ENCODE measurements at regions not wholly inside any gene's neighbourhood (a gene's known extent, or its start where the extent isn't known, plus 50 kb on each side); places are given as distances from the start of the nearest gene placed in this dataset.
"Not testable (repeated sequence)": the region's sequence is repeated elsewhere in the genome, so short reads cannot be mapped to it uniquely, and the experiment has no call there.

- DNase-seq = no peak
- Histone ChIP-seq H3K36me3 (replicated peaks) (no peaks in the 10 kb centered on the region), H3K27me3 (replicated peaks) (no peaks in the 10 kb centered on the region), H3K4me3 (ENCODE audit: low read depth, low read length) (no peak overlapping the region), H3K27ac (no peak overlapping the region)
- TF ChIP-seq CTCF (IDR thresholded peaks at IDR 0.05; ENCODE audit: low read depth, low read length, missing control alignments) = no peak
- in situ Hi-C loops (cut with HindIII; ENCODE audit: low pct_ligation_motif_present, low sequenced_read_pairs) = no loop called here
Observed at GRCh38 chr7:52161483-52161882, 844.9 kb upstream of the COBL start.

GRCh38 chr7:52159421-52159820 lies 842.8 kb upstream of the COBL start:
- H3K27me3 ChIP-seq (replicated peaks); in situ Hi-C loops (cut with HindIII; ENCODE audit: low pct_ligation_motif_present, low sequenced_read_pairs); DNase-seq; H3K36me3 ChIP-seq (replicated peaks); H3K27ac ChIP-seq; H3K4me3 ChIP-seq (ENCODE audit: low read depth, low read length): not testable (repeated sequence)

GRCh38 chr7:52154382-52154781 lies 837.8 kb upstream of the COBL start:
- Histone ChIP-seq H3K27me3 (replicated peaks) (no peaks in the 10 kb centered on the region), H3K27ac (no peak overlapping the region), H3K4me3 (ENCODE audit: low read depth, low read length) (no peak overlapping the region), H3K36me3 (replicated peaks) (no peaks in the 10 kb centered on the region)
- no peak for DNase-seq
- in situ Hi-C loops (cut with HindIII; ENCODE audit: low pct_ligation_motif_present, low sequenced_read_pairs) = no loop called here
- TF ChIP-seq CTCF (IDR thresholded peaks at IDR 0.05; ENCODE audit: low read depth, low read length, missing control alignments) = no peak

GRCh38 chr7:52151559-52151958 lies 835.0 kb upstream of the COBL start:
- no peaks in the 10 kb centered on the region for H3K27me3 ChIP-seq (replicated peaks)
- no peak overlapping the region for H3K4me3 ChIP-seq (ENCODE audit: low read depth, low read length)
- H3K27ac ChIP-seq = no peak overlapping the region
- in situ Hi-C loops (cut with HindIII; ENCODE audit: low pct_ligation_motif_present, low sequenced_read_pairs) = no loop called here
- TF ChIP-seq CTCF (IDR thresholded peaks at IDR 0.05; ENCODE audit: low read depth, low read length, missing control alignments) = no peak
- no peak for DNase-seq
- H3K36me3 ChIP-seq (replicated peaks) = no peaks in the 10 kb centered on the region

- no peak for TF ChIP-seq CTCF (IDR thresholded peaks at IDR 0.05; ENCODE audit: low read depth, low read length, missing control alignments)
- no peaks in the 10 kb centered on the region for H3K36me3 ChIP-seq (replicated peaks)
- no peak overlapping the region for H3K4me3 ChIP-seq (ENCODE audit: low read depth, low read length)
- in situ Hi-C loops (cut with HindIII; ENCODE audit: low pct_ligation_motif_present, low sequenced_read_pairs) = no loop called here
- no peaks in the 10 kb centered on the region for H3K27me3 ChIP-seq (replicated peaks)
- DNase-seq = no peak
- no peak overlapping the region for H3K27ac ChIP-seq
Observed at GRCh38 chr7:52150952-52151351, 834.3 kb upstream of the COBL start.

GRCh38 chr7:52146871-52147634 lies 830.4 kb upstream of the COBL start:
- H3K4me3 ChIP-seq (ENCODE audit: low read depth, low read length) = no peak overlapping the region
- in situ Hi-C loops (cut with HindIII; ENCODE audit: low pct_ligation_motif_present, low sequenced_read_pairs) = no loop called here
- DNase-seq = no peak
- no peak overlapping the region for H3K27ac ChIP-seq
- no peaks in the 10 kb centered on the region for H3K27me3 ChIP-seq (replicated peaks)
- no peak for TF ChIP-seq CTCF (IDR thresholded peaks at IDR 0.05; ENCODE audit: low read depth, low read length, missing control alignments)
- H3K36me3 ChIP-seq (replicated peaks) = no peaks in the 10 kb centered on the region

Measured in brain microvascular endothelial cell (primary cell).